HL-60 (cell line): ENCODE measurements at regions not wholly inside any gene's neighbourhood (a gene's known extent, or its start where the extent isn't known, plus 50 kb on each side); places are given as distances from the start of the nearest gene placed in this dataset.

Source experiments
- DNase-seq, 2 experiments: peaks; one replicate each; pipeline ENCODE4 v3.0.0-alpha.2; 2010 to 2020; ENCODE audit warnings: low read depth in 1 of 2, low spot score in 1 of 2
- H3K27ac ChIP-seq: fragments of 250-450 bp; sonication (Bioruptor Pico); replicated peaks from 2 replicates; pipeline ENCODE4 v1.5.1; 2020; ENCODE audit warnings: mild to moderate bottlenecking, moderate library complexity
- H3K27me3 ChIP-seq: fragments of 250-450 bp; sonication (Bioruptor Pico); 2 replicates; pipeline ENCODE4 v1.5.1; 2021; ENCODE audit warnings: mild to moderate bottlenecking, moderate library complexity; ENCODE audit not compliant: insufficient read depth, poor library complexity, severe bottlenecking
- H3K4me3 ChIP-seq: replicated peaks from 2 replicates; pipeline ENCODE4 v1.5.1; 2011; ENCODE audit warnings: mild to moderate bottlenecking, control low read depth, low read length; ENCODE audit not compliant: insufficient read depth
- CTCF ChIP-seq: IDR thresholded peaks from one replicate; pipeline ENCODE4 v1.5.1; 2011; ENCODE audit warnings: low read length, control low read depth, inconsistent platforms; ENCODE audit not compliant: insufficient read depth
- GABPA ChIP-seq: IDR thresholded peaks from 2 replicates; pipeline ENCODE4 v1.6.1; 2012; ENCODE audit warnings: low read depth
- POLR2AphosphoS5 ChIP-seq: IDR thresholded peaks from 2 replicates; pipeline ENCODE4 v1.6.1; 2012; ENCODE audit warnings: low read depth
- REST ChIP-seq: IDR thresholded peaks from 2 replicates; pipeline ENCODE4 v1.6.1; 2012; ENCODE audit warnings: low read depth; ENCODE audit not compliant: insufficient replicate concordance
- SPI1 ChIP-seq: IDR thresholded peaks from 2 replicates; pipeline ENCODE4 v1.6.1; 2012; ENCODE audit warnings: low read depth, mild to moderate bottlenecking, borderline replicate concordance

GRCh38 chr4:121236353-121237068 lies 72.4 kb upstream of the TNIP3 start:
- no peak overlapping the region for H3K4me3 ChIP-seq
- H3K27ac ChIP-seq = no peak overlapping the region
- TF ChIP-seq GABPA (no peak), REST (no peak), SPI1 (no peak), POLR2AphosphoS5 (no peak), CTCF (no peak)
- no peak for DNase-seq
- no peaks in the 10 kb centered on the region for H3K27me3 ChIP-seq

GRCh38 chr4:121233982-121234381 lies 69.9 kb upstream of the TNIP3 start:
- no peak overlapping the region for H3K4me3 ChIP-seq
- no peak for DNase-seq
- TF ChIP-seq CTCF = no peak
- no peaks in the 10 kb centered on the region for H3K27me3 ChIP-seq
- H3K27ac ChIP-seq = no peak overlapping the region

- DNase-seq = no peak
These were observed 65.9 kb upstream of the TNIP3 start for GRCh38 chr4:121229993-121230392.

More at GRCh38 chr4:121229993-121230392, 65.9 kb upstream of the TNIP3 start:
- no peak for TF ChIP-seq CTCF
- no peak for TF ChIP-seq REST
- TF ChIP-seq SPI1 = no peak
- no peak overlapping the region for H3K27ac ChIP-seq
- H3K4me3 ChIP-seq = no peak overlapping the region
- peaks cover 2% of the 10 kb centered on the region for H3K27me3 ChIP-seq
